ENCODE measurements at regions not wholly inside any gene's neighbourhood (a gene's known extent, or its start where the extent isn't known, plus 50 kb on each side); places are given as distances from the start of the nearest gene placed in this dataset.

GRCh38 chr2:74778381-74779264, 55.3 kb upstream of the HK2 start:
- H3K9me3 Mint-ChIP-seq: peaks cover 7% of the 10 kb centered on the region
- H3K27me3 Mint-ChIP-seq (ENCODE audit: low read depth): peaks cover 4% of the 10 kb centered on the region
- no peak for TF ChIP-seq CTCF (IDR thresholded peaks at IDR 0.05; ENCODE audit: unreplicated experiment in 3 of 3)
- peak overlapping the region in 1 of 3 experiments; percentile 24 for H3K4me3 Mint-ChIP-seq
- no peaks in the 10 kb centered on the region for H3K36me3 Mint-ChIP-seq (ENCODE audit: low read depth)
- peaks cover 9% of the 10 kb centered on the region for H3K4me1 Mint-ChIP-seq
- H3K27ac Mint-ChIP-seq: peak overlapping the region; percentile 71 to 92 (median 81)

- peaks cover 7% of the 10 kb centered on the region for H3K9me3 Mint-ChIP-seq
- H3K27me3 Mint-ChIP-seq (ENCODE audit: low read depth): peaks cover 4% of the 10 kb centered on the region
- no peak for TF ChIP-seq CTCF (IDR thresholded peaks at IDR 0.05; ENCODE audit: unreplicated experiment in 3 of 3)
- H3K27ac Mint-ChIP-seq: peak overlapping the region in 1 of 3 experiments; percentile 92
- H3K36me3 Mint-ChIP-seq (ENCODE audit: low read depth): no peaks in the 10 kb centered on the region
- no peak overlapping the region for H3K4me3 Mint-ChIP-seq
- H3K4me1 Mint-ChIP-seq: peaks cover 9% of the 10 kb centered on the region
Observed at GRCh38 chr2:74779265-74779558, 54.7 kb upstream of the HK2 start.

GRCh38 chr2:74779587-74780135, 54.3 kb upstream of the HK2 start:
- H3K4me3 Mint-ChIP-seq: no peak overlapping the region
- H3K27ac Mint-ChIP-seq: peak overlapping the region in 1 of 3 experiments; percentile 57
- H3K36me3 Mint-ChIP-seq (ENCODE audit: low read depth): no peaks in the 10 kb centered on the region
- peaks cover 4% of the 10 kb centered on the region for H3K27me3 Mint-ChIP-seq (ENCODE audit: low read depth)
- peaks cover 10% of the 10 kb centered on the region for H3K9me3 Mint-ChIP-seq
- TF ChIP-seq CTCF (IDR thresholded peaks at IDR 0.05; ENCODE audit: unreplicated experiment in 3 of 3): no peak
- peaks cover 9% of the 10 kb centered on the region for H3K4me1 Mint-ChIP-seq
